ENCODE measurements at regions not wholly inside any gene's neighbourhood (a gene's known extent, or its start where the extent isn't known, plus 50 kb on each side); places are given as distances from the start of the nearest gene placed in this dataset.

- TF ChIP-seq CTCF (IDR thresholded peaks at IDR 0.05), result no peak
- TF ChIP-seq POLR2A (IDR thresholded peaks at IDR 0.05), result no peak
Measured at GRCh38 chr6:157747370-157747769, 75.7 kb upstream of the SNX9 start.
